ENCODE measurements at regions not wholly inside any gene's neighbourhood (a gene's known extent, or its start where the extent isn't known, plus 50 kb on each side); places are given as distances from the start of the nearest gene placed in this dataset.
"Not testable (repeated sequence)": the region's sequence is repeated elsewhere in the genome, so short reads cannot be mapped to it uniquely, and the experiment has no call there.

DNA sequence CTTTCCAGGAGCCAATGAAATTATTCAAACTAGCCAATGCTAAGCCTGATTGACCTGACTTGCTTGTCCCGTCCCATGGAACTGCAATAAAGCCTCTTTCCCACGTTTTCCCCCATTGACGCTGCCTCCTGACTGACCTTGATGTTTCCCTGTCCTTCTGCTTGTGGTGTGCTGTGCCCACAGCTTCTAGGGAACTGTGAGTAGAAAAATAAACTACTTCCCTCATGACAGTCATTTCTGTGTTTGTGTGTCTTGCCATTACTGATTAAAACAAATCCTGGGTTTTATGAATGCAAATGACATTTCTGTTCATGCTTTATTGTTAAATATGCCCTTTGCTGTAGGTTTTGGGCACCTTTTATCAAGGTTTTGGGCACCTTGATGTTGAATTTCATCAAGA lies 91.3 kb upstream of the ABI1 start:
- DNase-seq = no peak

DNA sequence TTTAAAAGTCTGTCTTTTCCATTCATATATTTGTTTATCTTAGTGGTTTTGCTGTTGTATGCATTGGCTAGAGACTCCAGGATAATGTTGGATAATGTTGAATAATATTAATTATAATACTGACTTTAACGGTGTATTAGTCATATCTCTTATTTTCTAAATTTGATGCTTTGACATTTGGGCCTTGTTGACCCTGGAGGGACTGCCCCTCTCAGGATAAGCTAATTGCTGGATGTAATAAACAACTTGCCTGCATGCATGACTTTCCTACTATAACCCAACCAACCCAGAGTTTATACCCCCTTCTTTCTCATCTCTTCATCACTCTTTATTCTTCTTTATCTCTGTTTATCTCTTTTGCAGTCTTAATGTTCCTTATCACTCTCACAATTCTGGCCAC lies 90.9 kb upstream of the ABI1 start:
- DNase-seq = no peak

DNA sequence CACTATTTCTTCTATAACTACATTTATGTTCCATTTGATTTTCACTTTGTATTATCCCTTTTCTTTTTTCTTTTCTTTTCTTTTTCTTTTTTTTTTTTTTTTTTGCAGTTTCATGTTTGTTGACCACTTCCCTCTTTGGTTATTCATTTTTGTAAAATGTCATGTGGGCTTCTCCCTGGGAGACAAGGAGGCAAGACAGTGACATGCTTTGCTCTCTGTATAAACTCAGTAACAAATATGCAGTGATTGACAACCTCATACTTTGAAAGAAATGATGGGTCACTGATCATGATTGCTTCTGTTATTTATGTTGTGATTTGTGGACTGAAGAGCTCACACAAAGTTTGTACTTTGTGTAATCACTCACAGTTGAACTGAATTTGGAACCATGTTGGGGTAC lies 90.2 kb upstream of the ABI1 start:
- no peak for DNase-seq

DNA sequence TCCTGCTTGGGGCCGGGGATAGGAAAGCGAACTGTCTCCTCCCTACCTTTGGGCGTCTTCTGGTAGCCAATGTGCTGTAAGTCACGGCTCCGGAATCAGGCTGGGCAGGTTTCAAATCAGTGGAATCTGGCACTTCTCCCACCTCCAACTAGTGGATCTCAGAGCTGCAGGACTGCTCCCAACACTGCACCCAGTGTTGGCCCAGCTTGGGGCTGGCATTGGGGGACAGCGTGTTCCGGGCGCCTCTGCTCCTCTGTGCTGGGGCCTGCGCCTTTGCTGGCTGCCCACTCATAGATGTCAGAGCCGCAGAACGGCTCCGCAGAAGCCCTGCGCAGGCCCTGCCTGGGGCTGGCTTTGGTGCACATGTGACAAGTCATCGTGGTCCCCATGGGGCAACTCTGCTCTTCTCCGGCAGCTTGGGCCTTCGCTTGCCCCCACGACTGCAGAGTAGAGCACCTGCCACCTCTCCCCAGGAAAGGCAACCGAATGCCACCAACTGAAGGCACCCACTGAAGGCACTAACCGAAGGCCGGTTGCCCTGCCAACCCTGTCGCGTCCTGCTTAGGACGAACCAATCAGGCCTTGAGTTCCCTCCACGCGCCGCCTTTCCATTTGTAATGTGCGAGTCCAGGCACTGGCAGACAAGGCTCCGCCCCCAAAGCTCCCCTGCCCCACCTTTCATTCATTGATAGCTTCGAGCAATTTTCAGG lies 85.5 kb upstream of the ABI1 start:
- DNase-seq = no peak

DNA sequence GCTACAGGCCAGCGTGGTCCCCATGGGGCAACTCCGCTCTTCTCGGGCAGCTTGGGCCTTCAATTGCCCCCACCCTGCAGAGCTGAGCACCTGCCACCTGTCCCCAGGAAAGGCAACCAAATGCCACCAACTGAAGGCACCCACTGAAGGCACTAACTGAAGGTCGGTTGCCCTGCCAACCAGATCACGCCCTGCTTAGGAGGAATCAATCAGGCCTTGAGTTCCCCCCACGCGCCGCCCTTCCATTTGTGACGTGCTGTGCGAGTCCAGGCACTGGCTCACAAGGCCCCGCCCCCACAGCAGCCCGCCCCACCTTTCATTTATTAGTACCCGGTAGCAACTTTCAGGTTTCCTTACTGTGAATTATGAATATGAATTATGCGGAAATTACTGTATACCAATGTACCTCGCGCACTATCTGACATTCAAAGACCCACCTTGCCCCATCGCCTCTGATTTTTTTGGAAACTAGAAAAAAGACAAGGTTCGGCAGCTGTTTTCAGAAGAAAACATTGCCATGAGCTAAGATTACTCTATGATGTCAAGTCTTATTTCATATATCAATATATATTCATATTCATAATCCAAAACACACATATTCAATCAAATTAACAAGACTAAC lies 83.6 kb upstream of the ABI1 start:
- DNase-seq = peak; percentile 9

DNA sequence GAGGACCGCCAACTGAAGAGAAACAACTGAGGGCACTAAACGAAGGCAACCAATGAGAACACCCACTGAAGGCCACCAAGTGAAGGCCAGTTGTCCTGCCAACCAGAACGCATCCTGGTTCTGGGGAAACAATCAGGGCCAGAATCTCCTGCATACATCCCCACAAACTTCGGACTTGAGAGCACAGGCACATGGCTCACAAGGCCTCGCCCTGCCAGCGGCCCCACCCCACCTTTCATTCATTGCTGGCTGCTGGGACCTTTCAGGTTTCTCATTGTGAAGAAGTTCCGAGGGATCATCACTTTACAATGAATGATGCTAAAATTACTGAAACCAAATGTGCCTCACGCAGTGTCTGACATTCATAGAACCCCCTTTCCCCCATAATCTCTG lies 79.2 kb upstream of the ABI1 start:
- no peak for DNase-seq

DNA sequence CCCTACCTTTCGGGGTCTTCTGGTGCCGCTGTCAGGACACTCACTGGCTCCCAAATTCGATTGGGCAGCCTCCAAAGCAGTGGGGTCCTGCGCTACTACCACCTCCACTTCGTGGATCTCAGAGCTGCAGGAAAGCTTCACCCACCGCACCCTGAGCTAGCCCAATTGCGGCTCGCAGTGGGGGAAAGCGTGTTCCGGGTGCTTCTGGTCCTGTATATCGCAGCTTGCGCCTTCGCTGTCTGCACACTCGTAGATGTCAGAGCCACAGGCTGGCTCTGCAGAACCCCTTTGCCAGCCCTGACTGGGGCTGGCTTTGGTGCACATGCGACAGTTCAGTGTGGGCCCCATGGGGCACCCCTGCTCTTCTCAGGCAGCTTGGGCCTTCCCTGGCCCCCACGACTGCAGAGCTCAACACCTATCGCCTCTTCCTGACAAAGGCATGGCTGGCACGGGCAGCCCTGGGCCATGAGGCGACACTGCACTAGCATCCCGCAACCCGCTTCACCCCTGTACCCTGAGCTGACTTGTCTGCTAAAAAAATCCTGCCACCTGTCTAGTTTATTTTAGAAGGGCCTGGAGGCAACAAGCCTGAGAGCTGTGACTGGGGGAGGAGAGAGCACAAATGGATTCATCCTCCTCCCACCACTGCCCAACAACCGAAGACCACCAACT lies 78.7 kb upstream of the ABI1 start:
- no peak for DNase-seq

DNA sequence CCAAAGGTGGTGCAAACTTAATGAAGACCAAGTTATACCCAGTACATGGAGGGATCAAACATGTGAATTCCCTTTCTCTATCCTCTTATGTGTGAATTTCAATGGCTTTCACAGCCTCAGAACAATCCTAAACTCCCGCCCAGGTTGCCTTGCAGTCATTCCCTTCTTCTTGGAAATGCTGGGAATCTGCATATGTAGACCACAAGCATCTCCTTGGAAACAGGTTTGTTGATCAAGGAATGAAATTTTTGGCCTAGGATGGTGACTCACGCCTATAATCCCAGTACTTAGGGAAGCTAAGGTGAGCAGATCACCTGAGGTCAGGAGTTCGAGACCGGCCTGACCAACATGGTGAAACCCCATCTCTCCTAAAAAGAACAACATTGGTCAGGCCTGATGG lies 77.8 kb upstream of the ABI1 start:
- no peak for DNase-seq

DNA sequence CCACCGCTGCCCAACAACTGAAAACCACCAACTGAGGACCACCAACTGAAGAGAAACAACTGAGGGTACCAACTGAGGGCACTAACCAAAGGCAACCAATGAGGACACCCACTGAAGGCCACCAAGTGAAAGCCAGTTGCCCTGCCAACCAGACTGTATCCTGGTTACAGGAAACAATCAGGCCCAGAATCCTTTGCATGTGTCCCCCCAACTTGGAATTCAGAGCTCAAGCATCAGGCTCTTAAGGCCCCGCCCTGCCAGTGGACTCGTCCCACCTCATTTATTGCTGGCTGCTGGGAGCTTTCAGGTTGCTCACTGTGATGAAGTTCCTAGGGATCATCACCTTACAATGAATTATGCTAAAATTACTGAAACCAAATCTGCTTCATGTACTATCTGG lies 76.6 kb upstream of the ABI1 start:
- DNase-seq = no peak

DNA sequence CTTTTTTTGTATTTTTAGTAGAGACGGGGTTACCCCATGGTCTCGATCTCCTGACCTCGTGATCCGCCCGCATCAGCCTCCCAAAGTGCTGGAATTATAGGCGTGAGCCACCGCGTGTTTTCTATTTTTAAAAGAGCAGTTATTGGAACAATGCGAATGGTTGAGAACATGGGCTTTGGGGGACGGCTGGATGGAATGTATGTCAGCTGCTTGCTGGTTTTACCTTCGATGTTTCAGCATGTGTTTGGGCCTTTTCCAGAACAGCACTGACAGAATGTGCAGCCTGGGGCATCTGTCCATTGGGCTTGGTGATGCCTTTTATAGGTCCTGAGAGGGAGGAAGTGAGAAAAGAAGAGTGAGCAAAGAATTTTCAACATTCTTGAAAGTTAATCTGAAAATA lies 73.4 kb upstream of the ABI1 start:
- DNase-seq = not testable (repeated sequence)

DNA sequence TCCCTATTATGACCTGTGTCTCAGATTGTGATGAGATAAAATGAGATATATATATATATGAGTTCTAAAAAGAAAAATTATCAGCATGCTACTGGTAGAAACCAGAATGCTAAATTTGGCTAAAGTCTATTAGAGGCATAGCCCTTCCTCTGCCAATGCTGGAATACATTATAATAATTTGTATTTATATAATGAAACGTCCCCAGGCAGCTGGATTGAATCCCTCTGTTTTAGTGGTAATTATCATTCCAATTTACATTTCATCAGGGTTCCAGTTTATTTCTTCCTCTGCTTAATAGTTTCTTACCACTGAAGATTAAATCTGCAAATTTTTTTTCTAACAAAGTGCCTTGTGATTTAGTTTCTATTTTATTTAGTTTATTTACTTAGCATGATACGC lies 71.8 kb upstream of the ABI1 start:
- DNase-seq = no peak

DNA sequence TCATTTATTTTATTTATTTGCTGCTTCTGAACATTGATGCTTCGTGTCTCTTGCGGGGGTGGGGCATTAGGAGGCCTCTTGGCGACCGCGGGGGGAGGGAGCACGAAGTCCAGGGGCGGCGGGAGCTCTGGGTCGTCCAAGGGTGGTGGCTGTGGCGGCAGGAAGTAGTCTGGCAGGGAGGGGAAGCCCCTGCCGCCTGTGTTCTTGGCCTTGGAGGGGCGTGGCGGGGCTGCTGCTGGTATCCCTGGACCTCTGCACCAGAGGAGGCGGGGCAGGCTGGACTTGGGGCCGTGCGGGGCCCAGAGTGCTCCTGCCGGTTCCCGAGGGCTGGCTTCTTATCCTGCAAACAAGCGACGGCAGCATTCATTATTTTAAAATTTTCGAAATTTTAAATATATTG lies 70.5 kb upstream of the ABI1 start:
- peak; percentile 5 for DNase-seq

DNA sequence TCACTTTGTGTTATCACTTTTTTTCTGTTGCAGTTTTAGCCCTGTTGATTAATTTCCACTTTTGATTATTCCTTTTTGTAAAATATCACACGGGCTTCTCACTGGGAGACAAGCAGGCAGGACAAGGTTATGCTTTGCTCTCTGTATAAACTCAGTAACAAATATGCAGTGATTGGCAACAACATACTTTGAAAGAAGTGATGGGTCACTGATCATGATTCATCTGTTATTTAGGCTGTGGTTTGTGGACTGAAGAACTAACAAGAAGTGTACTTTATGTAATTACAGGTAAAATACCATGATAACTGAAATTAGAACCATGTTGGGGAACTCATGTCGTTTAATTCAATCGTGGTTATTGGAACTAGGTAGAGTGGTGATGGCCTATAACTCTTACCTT lies 62.1 kb upstream of the ABI1 start:
- DNase-seq = not testable (repeated sequence)

DNA sequence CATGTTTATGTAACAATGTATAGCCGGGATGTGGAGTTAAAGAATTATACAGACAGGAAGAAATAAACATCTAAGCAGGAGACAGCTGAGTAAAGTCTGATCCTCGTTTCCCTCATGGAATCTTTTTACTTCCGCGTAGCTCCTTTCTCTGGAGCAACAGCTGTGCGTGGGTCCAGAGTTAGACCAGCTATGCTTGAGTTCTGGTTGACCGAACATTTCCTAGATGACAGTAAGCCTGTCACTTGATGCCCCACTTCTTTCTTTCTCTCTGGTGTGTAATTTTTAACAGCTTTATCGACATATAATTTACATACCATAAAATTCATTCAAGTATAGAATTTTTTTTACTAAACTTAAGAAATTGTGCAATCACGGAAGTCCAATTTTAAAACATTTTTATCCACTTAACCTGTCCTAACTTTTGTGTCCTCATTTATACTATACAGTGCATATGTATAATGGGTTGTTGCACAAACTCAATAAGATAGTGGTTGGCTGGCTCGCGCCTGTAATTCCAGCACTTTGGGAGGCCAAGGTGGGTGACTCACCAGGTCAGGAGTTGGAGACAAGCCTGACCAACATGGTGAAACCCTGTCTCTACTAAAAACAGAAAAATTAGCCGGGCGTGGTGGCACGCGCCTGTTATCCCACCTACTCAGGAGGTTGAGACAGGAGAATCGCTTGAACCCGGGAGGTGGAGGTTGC lies 58.5 kb upstream of the ABI1 start:
- DNase-seq = not testable (repeated sequence)

DNA sequence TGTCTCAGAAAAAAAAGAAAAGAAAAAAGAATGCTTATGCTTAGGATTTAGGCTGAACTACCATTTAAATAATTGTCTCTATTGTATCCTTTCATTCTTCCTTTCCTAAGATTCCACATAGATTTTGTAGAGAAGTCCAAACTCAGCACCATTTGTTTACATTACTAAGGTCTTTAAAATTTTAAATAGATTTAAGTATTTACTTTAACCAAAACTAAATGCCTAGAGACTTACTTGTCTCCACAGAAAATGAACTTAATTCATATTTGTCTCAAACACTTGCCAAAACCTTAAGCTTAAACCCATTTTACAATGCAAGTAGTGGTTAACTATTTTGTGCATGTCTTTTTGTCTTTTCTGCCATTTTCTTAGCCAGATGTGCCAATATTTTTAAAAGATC lies 54.1 kb upstream of the ABI1 start:
- DNase-seq = no peak

DNA sequence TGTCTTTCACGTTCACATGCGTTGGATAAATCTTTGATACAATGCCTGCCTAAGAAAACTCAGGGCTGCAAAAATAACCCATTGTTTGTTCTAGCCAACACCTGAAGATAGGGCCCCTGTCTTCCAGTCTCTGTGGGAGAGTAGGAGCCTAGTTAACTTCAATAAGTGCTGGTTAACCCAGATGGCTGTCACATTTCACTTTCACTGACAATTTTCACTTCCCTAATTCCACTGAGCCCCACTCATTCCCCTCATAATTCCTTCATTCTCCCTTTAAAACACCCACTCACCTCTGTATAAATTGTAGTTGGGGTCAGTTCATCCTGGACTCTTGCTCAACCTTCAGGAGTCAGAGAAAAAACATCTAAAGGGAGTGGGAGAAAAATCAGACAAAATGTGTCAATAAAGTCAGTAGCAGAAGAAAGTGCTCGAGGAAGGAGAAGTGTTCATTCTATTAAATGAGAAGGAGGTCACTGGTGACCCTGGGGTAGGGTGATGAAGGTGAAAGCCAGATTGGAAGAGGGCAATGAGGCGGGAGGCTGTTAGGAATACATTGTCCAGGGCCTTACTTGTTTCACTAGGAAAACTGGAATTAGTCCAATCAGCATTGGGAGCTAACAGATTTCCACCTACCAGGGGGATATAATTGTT lies 51.2 kb upstream of the ABI1 start:
- no peak for DNase-seq

Measured in CD4-positive, alpha-beta T cell treated with Interleukin-6 for 4 hours (primary cell).